Naive B cell (primary cell): ENCODE measurements at regions not wholly inside any gene's neighbourhood (a gene's known extent, or its start where the extent isn't known, plus 50 kb on each side); places are given as distances from the start of the nearest gene placed in this dataset.

Experiments
- ATAC-seq, 2 donors: fragments of 150-1000 bp; cut with Tn5 transposase; 2 replicates each; pipeline ENCODE4 v1.10.0; 2021; ENCODE audit warnings: low read depth in 2 of 2, mild to moderate bottlenecking in 2 of 2, moderate library complexity in 2 of 2
- DNase-seq: peaks from one replicate; pipeline ENCODE4 v3.0.0; 2022
- H3K27ac Mint-ChIP-seq, 6 donors: one replicate each; pipeline ENCODE4 v1.8.0; 2020 to 2022; ENCODE audit warnings: mild to moderate bottlenecking in 6 of 6, mixed read lengths in 6 of 6, moderate library complexity in 5 of 6, inconsistent platforms in 2 of 6
- H3K27me3 Mint-ChIP-seq, 3 donors: one replicate each; pipeline ENCODE4 v1.8.0; 2021 to 2022; ENCODE audit warnings: mixed read lengths in 3 of 3, mild to moderate bottlenecking in 1 of 3
- H3K36me3 Mint-ChIP-seq, 2 donors: one replicate each; pipeline ENCODE4 v1.8.0; 2020 to 2022; ENCODE audit warnings: mixed read lengths in 2 of 2, inconsistent platforms in 1 of 2, mild to moderate bottlenecking in 1 of 2
- H3K4me1 Mint-ChIP-seq, 3 donors: one replicate each; pipeline ENCODE4 v1.8.0; 2020 to 2022; ENCODE audit warnings: mixed read lengths in 3 of 3, inconsistent platforms in 1 of 3, mild to moderate bottlenecking in 1 of 3, moderate library complexity in 1 of 3
- H3K4me3 Mint-ChIP-seq, 8 donors: one replicate each; pipeline ENCODE4 v1.8.0; 2020 to 2022; ENCODE audit warnings: mild to moderate bottlenecking in 8 of 8, mixed read lengths in 8 of 8, moderate library complexity in 8 of 8, inconsistent platforms in 2 of 8
- H3K9me3 Mint-ChIP-seq, 7 donors: one replicate each; pipeline ENCODE4 v1.8.0; 2020 to 2022; ENCODE audit warnings: mixed read lengths in 7 of 7, mild to moderate bottlenecking in 5 of 7, inconsistent platforms in 2 of 7, moderate library complexity in 1 of 7

GRCh38 chr6:134738211-134738885 is 211.6 kb downstream of the ALDH8A1 start:
- H3K36me3 Mint-ChIP-seq: no peaks in the 10 kb centered on the region
- H3K27me3 Mint-ChIP-seq: peaks cover 0 to 7% (median 3%) of the 10 kb centered on the region in 3 donors
- no peak overlapping the region for H3K4me3 Mint-ChIP-seq
- DNase-seq (no peak), ATAC-seq (no peak)
- no peaks in the 10 kb centered on the region for H3K9me3 Mint-ChIP-seq
- H3K4me1 Mint-ChIP-seq: no peaks in the 10 kb centered on the region
- no peak overlapping the region for H3K27ac Mint-ChIP-seq

DNA sequence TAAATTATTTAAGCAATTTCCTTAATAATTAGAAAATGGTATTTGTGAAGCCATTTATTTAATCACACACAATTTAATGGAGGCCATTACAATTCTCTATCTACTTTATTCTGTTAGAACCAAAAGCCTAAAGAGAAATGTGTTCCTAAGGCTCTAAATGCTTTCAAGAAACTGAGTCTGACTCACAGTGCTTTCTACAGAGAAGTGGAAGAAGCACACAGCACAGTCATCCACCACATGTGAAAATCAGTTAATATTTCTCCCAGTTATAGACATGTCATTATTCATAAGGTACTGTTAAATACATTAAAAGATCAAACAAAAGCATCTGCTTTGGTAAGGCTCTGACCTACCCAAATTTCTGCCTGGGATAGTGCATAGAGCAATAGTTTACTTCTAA is 214.4 kb downstream of the ALDH8A1 start:
- ATAC-seq (no peak), DNase-seq (no peak)
- H3K4me1 Mint-ChIP-seq: no peaks in the 10 kb centered on the region
- H3K36me3 Mint-ChIP-seq: no peaks in the 10 kb centered on the region
- H3K27me3 Mint-ChIP-seq: no peaks in the 10 kb centered on the region
- H3K4me3 Mint-ChIP-seq: no peak overlapping the region
- H3K9me3 Mint-ChIP-seq: no peaks in the 10 kb centered on the region
- H3K27ac Mint-ChIP-seq: no peak overlapping the region

DNA sequence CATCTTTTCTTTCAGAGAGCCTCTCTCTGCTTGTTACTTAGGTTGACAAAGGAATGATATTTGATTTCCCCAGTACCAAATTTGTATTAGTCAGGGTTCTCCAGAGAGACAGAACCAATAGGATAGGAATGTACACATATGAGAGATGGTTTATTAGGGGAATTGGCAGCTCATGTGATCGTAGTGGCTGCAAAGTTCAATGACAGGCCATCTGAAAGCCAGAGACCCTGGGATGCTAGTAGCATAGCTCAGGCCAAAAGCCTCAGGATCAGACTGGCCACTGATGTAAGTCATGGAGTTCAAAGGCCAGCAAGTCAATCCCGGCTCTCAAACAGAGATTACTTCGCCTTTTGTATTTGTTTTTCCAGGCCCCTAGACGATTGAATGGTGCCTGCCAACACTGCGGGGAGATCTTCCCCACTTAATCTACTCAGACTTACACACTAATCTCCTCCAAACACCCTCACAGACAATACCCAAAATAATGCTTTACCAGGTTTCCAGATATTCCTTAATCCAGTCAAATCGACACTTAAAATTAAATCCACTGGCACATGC is 215.5 kb downstream of the ALDH8A1 start:
- DNase-seq (no peak), ATAC-seq (no peak)
- Mint-ChIP-seq H3K9me3 (no peaks in the 10 kb centered on the region), H3K27me3 (no peaks in the 10 kb centered on the region), H3K36me3 (no peaks in the 10 kb centered on the region), H3K27ac (no peak overlapping the region), H3K4me1 (no peaks in the 10 kb centered on the region), H3K4me3 (no peak overlapping the region)

DNA sequence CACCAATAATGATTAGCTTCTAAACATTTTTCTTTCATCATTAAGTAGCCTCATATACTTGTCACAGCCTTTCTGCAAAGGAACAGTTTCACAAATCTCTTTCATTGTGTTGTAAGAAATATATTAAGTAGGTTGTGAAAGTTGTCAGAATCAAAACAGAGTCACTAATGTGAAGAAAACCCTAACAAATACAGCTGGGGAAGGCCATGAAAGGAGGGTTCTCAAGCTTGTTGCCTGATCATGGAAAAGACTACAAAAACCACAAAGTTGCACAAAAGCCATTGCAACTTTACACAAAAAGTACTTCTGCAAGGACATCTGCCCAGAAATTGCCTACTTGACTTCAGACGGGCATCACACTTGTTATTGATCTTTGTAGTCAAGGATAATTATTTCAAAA is 216.1 kb downstream of the ALDH8A1 start:
- no peaks in the 10 kb centered on the region for H3K9me3 Mint-ChIP-seq
- no peak overlapping the region for H3K27ac Mint-ChIP-seq
- DNase-seq: no peak
- H3K4me1 Mint-ChIP-seq: no peaks in the 10 kb centered on the region
- no peak overlapping the region for H3K4me3 Mint-ChIP-seq
- no peaks in the 10 kb centered on the region for H3K36me3 Mint-ChIP-seq
- H3K27me3 Mint-ChIP-seq: no peaks in the 10 kb centered on the region
- no peak for ATAC-seq

DNA sequence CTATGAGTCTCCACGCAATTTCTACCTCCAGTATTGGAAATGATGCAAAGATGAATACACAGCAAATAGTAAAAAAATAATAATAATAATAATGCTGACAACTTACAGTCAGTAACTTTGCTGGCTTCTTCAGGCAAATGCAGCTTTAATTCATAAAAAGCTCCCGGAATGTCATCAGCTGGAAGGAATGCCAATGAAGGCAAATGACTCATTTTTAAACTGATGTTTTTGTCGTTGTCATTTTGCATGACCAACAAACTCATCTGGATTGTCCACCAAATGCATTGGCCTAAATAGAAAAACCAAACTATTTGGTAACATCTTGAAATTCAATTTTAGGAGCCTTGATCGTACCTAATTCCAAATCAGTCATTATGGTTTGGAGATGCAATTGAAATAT is 217.1 kb downstream of the ALDH8A1 start:
- Mint-ChIP-seq H3K36me3 (no peaks in the 10 kb centered on the region), H3K27ac (no peak overlapping the region), H3K4me3 (no peak overlapping the region), H3K27me3 (no peaks in the 10 kb centered on the region), H3K9me3 (no peaks in the 10 kb centered on the region), H3K4me1 (no peaks in the 10 kb centered on the region)
- DNase-seq: no peak
- ATAC-seq: no peak

- no peaks in the 10 kb centered on the region for H3K9me3 Mint-ChIP-seq
- no peak overlapping the region for H3K27ac Mint-ChIP-seq
- no peaks in the 10 kb centered on the region for H3K4me1 Mint-ChIP-seq
- peaks cover 0 to 2% (median 2%) of the 10 kb centered on the region in 3 donors for H3K27me3 Mint-ChIP-seq
- ATAC-seq (no peak), DNase-seq (no peak)
- no peaks in the 10 kb centered on the region for H3K36me3 Mint-ChIP-seq
- no peak overlapping the region for H3K4me3 Mint-ChIP-seq
These were observed 218.3 kb downstream of the ALDH8A1 start for GRCh38 chr6:134731615-134732014.

DNA sequence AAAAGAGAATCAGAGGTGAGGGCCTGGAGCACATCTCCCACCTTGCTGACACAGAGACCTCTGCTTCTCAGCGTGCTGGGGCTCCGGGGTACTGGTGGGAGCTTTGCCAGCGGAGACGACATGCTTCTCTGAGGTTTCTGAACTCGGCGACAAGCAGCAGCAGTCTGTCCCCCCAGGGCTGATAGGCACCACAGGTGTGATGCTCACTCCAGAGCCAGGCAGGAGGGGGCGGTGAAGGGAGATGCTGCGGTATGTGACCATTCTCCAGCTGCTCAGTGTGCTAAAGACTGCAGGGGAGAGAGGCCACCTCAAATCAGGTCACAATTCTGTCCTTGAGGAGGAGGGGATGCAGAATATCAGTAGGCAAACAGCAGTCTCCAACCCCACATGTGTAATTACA is 219.9 kb downstream of the ALDH8A1 start:
- Mint-ChIP-seq H3K36me3 (no peaks in the 10 kb centered on the region), H3K4me3 (no peak overlapping the region), H3K27me3 (peaks cover 0 to 9% (median 7%) of the 10 kb centered on the region in 3 donors), H3K4me1 (no peaks in the 10 kb centered on the region), H3K27ac (no peak overlapping the region), H3K9me3 (no peaks in the 10 kb centered on the region)
- ATAC-seq (no peak), DNase-seq (no peak)

GRCh38 chr6:134729561-134729960 is 220.3 kb downstream of the ALDH8A1 start:
- Mint-ChIP-seq H3K9me3 (no peaks in the 10 kb centered on the region), H3K4me3 (no peak overlapping the region), H3K36me3 (no peaks in the 10 kb centered on the region), H3K27me3 (peaks cover 0 to 9% (median 7%) of the 10 kb centered on the region in 3 donors), H3K4me1 (no peaks in the 10 kb centered on the region), H3K27ac (no peak overlapping the region)
- ATAC-seq (no peak), DNase-seq (no peak)

DNA sequence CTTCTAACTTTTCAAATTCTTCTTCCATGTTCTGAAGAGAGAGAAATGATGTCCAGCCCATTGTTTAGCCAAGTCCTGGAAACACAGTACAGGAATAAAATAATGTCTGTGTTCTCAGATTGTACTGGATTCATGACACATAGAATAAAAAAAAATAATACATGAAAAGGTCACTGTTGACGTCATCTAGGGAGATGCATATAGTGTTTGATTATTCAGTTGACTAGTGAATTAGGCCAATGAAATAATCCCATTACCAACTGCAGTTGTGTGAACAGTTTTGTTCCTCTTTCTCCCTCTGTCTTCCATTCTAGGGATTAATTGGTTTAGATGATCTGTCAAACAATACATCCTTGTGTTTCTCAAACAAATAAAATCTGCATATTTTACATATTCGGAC is 222.8 kb downstream of the ALDH8A1 start:
- no peaks in the 10 kb centered on the region for H3K4me1 Mint-ChIP-seq
- peaks cover 0 to 9% (median 7%) of the 10 kb centered on the region in 3 donors for H3K27me3 Mint-ChIP-seq
- DNase-seq: no peak
- H3K36me3 Mint-ChIP-seq: no peaks in the 10 kb centered on the region
- H3K27ac Mint-ChIP-seq: no peak overlapping the region
- no peak overlapping the region for H3K4me3 Mint-ChIP-seq
- no peak for ATAC-seq
- no peaks in the 10 kb centered on the region for H3K9me3 Mint-ChIP-seq

- Mint-ChIP-seq H3K27ac (no peak overlapping the region), H3K27me3 (peaks cover 0 to 9% (median 7%) of the 10 kb centered on the region in 3 donors), H3K4me3 (no peak overlapping the region), H3K9me3 (no peaks in the 10 kb centered on the region), H3K4me1 (no peaks in the 10 kb centered on the region), H3K36me3 (no peaks in the 10 kb centered on the region)
- DNase-seq (no peak), ATAC-seq (no peak)
These were observed 224.3 kb downstream of the ALDH8A1 start for GRCh38 chr6:134725590-134725989.

DNA sequence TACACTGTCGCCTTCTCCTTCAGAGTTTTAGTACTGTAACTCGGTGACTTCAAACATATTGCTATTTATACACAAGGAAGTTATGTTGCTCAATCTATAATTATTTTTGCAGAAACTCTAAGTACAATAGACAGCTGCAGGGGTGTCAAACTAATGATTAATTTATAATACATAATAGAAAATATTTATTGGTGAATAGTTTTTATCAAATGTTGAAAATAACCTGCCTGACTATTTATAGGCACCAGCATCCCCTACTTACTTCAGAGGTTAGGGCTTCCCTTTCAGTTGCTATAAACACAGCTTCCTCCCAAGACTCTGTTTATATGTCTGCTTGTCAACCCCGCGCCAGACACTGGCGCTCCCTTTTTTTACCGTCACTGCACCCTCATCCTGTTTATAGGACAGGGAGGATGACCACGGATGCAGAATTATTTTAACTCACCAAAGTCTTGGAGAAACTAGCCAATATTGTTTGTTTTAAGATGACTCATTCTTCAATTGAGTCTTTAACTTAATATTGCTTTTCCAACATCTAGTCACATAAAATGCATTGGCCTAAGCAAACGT is 225.0 kb downstream of the ALDH8A1 start:
- H3K4me1 Mint-ChIP-seq: no peaks in the 10 kb centered on the region
- H3K27me3 Mint-ChIP-seq: peaks cover 0 to 9% (median 7%) of the 10 kb centered on the region in 3 donors
- DNase-seq (no peak), ATAC-seq (no peak)
- H3K36me3 Mint-ChIP-seq: no peaks in the 10 kb centered on the region
- H3K9me3 Mint-ChIP-seq: no peaks in the 10 kb centered on the region
- H3K27ac Mint-ChIP-seq: no peak overlapping the region
- no peak overlapping the region for H3K4me3 Mint-ChIP-seq

- H3K27me3 Mint-ChIP-seq: peaks cover 0 to 9% (median 7%) of the 10 kb centered on the region in 3 donors
- no peaks in the 10 kb centered on the region for H3K4me1 Mint-ChIP-seq
- no peaks in the 10 kb centered on the region for H3K9me3 Mint-ChIP-seq
- H3K4me3 Mint-ChIP-seq: no peak overlapping the region
- H3K36me3 Mint-ChIP-seq: no peaks in the 10 kb centered on the region
- DNase-seq (no peak), ATAC-seq (no peak)
- H3K27ac Mint-ChIP-seq: no peak overlapping the region
These were observed 226.6 kb downstream of the ALDH8A1 start for GRCh38 chr6:134723081-134723871.

DNA sequence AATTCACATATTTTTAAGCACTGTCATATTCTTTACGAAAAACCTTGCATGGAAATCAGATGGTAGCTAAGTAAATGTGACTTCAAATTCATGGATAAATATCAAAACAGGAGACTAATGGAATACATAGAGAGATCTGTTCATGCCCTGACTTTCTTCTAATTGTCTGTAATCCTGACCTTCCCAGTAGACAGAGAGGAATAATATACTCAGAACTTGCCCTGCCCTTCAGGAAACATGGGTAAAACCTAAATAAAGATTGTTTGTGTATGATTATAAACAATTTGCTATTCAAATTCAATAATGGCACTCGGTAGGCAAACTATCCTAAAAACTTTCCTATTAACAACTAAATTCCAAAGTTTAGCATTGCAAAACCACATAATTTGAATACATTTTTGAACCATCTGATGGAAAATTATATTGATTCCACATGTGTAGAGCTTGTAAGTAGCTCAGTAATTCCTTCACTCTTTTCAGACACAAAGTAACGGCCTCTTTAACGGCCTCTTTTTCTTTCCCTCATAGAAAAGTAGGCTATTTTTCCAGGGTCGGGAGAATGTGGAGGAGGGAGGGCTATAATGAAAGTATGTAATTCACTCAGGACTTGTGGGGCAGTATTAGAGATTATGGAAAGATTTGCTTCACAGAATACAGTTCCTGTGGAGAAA is 227.6 kb downstream of the ALDH8A1 start:
- Mint-ChIP-seq H3K4me3 (no peak overlapping the region), H3K27me3 (peaks cover 0 to 9% (median 7%) of the 10 kb centered on the region in 3 donors), H3K36me3 (no peaks in the 10 kb centered on the region), H3K9me3 (no peaks in the 10 kb centered on the region), H3K4me1 (no peaks in the 10 kb centered on the region), H3K27ac (no peak overlapping the region)
- DNase-seq (no peak), ATAC-seq (no peak)
